A673 (cell line): ENCODE measurements at regions not wholly inside any gene's neighbourhood (a gene's known extent, or its start where the extent isn't known, plus 50 kb on each side); places are given as distances from the start of the nearest gene placed in this dataset.

Experiments
- CTCF ChIP-seq: fragments of 300-800, 200-600 bp; sonication (generic); conservative IDR thresholded peaks from 2 replicates; pipeline ENCODE4 v1.5.1; 2017; ENCODE audit warnings: low read depth, mild to moderate bottlenecking, antibody characterized with exemption, low read length, moderate library complexity, mixed read lengths
- EZH2 ChIP-seq: fragments of 200-600 bp; sonication (generic); IDR thresholded peaks from 2 replicates; pipeline ENCODE4 v1.6.1; 2017; ENCODE audit warnings: borderline replicate concordance, low read depth, mild to moderate bottlenecking, mixed read lengths, antibody characterized with exemption, low read length; ENCODE audit not compliant: poor library complexity, severe bottlenecking

- TF ChIP-seq CTCF (no peak), EZH2 (no peak)
Observed at GRCh38 chr18:7454429-7454828, 112.7 kb upstream of the PTPRM start.
